ENCODE measurements at regions not wholly inside any gene's neighbourhood (a gene's known extent, or its start where the extent isn't known, plus 50 kb on each side); places are given as distances from the start of the nearest gene placed in this dataset.
"Not testable (repeated sequence)": the region's sequence is repeated elsewhere in the genome, so short reads cannot be mapped to it uniquely, and the experiment has no call there.

GRCh38 chr6:134415194-134415593 lies 97.3 kb upstream of the SGK1 start:
- no peak for DNase-seq

- DNase-seq: no peak
Observed at GRCh38 chr6:134414793-134415192, 96.9 kb upstream of the SGK1 start.

GRCh38 chr6:134413241-134413643 lies 95.3 kb upstream of the SGK1 start:
- no peak for DNase-seq

GRCh38 chr6:134410541-134410940 lies 92.6 kb upstream of the SGK1 start:
- DNase-seq: no peak

GRCh38 chr6:134407791-134408190 lies 89.9 kb upstream of the SGK1 start:
- DNase-seq: no peak

- no peak for DNase-seq
Observed at GRCh38 chr6:134406311-134406710, 88.4 kb upstream of the SGK1 start.

- DNase-seq: no peak
Observed at GRCh38 chr6:134405386-134406087, 87.6 kb upstream of the SGK1 start.

- not testable (repeated sequence) for DNase-seq
Observed at GRCh38 chr6:134403312-134403711, 85.4 kb upstream of the SGK1 start.

- DNase-seq: no peak
Observed at GRCh38 chr6:134402372-134402984, 84.6 kb upstream of the SGK1 start.

- DNase-seq: no peak
Observed at GRCh38 chr6:134400941-134401340, 83.0 kb upstream of the SGK1 start.

GRCh38 chr6:134398453-134398852 lies 80.5 kb upstream of the SGK1 start:
- peak in 2 of 56 donors; percentile 18 to 21 for DNase-seq

GRCh38 chr6:134397676-134398075 lies 79.8 kb upstream of the SGK1 start:
- no peak for DNase-seq

- DNase-seq: no peak
Observed at GRCh38 chr6:134394905-134395304, 77.0 kb upstream of the SGK1 start.

GRCh38 chr6:134394208-134394607 lies 76.3 kb upstream of the SGK1 start:
- no peak for DNase-seq

- no peak for DNase-seq
Observed at GRCh38 chr6:134391205-134391604, 73.3 kb upstream of the SGK1 start.

GRCh38 chr6:134389658-134390057 lies 71.7 kb upstream of the SGK1 start:
- DNase-seq: no peak

- no peak for DNase-seq
Observed at GRCh38 chr6:134389129-134389528, 71.2 kb upstream of the SGK1 start.

- DNase-seq: not testable (repeated sequence)
Observed at GRCh38 chr6:134386482-134386881, 68.6 kb upstream of the SGK1 start.

- DNase-seq: no peak
Observed at GRCh38 chr6:134381959-134382358, 64.0 kb upstream of the SGK1 start.

- no peak for DNase-seq
Observed at GRCh38 chr6:134379599-134379998, 61.7 kb upstream of the SGK1 start.

GRCh38 chr6:134379076-134379475 lies 61.2 kb upstream of the SGK1 start:
- DNase-seq: no peak

GRCh38 chr6:134378426-134378825 lies 60.5 kb upstream of the SGK1 start:
- DNase-seq: no peak

- DNase-seq: no peak
Observed at GRCh38 chr6:134376785-134377184, 58.9 kb upstream of the SGK1 start.

GRCh38 chr6:134375220-134375580 lies 57.3 kb upstream of the SGK1 start:
- no peak for DNase-seq
